ENCODE measurements at regions not wholly inside any gene's neighbourhood (a gene's known extent, or its start where the extent isn't known, plus 50 kb on each side); places are given as distances from the start of the nearest gene placed in this dataset.

- TF ChIP-seq CSRNP2 (CRISPR knock-in tag; conservative IDR thresholded peaks at IDR 0.05; ENCODE audit: low read depth) (no peak), JUN (CRISPR knock-in tag; IDR thresholded peaks at IDR 0.05) (no peak), ZNF382 (CRISPR knock-in tag; IDR thresholded peaks at IDR 0.05; ENCODE audit: borderline replicate concordance) (no peak), HNRNPUL1 (IDR thresholded peaks at IDR 0.05; ENCODE audit: low read depth, low read length) (no peak), JARID2 (CRISPR knock-in tag; IDR thresholded peaks at IDR 0.05; ENCODE audit: insufficient replicate concordance) (no peak), ZNF17 (CRISPR knock-in tag; IDR thresholded peaks at IDR 0.05) (no peak), ARNT2 (CRISPR knock-in tag; IDR thresholded peaks at IDR 0.05; ENCODE audit: low read depth) (no peak), ZBTB21 (CRISPR knock-in tag; IDR thresholded peaks at IDR 0.05) (peak; percentile 80), MXD3 (CRISPR knock-in tag; IDR thresholded peaks at IDR 0.05) (peak; percentile 39; the same call in 1 of the 2 replicates), GRHL1 (CRISPR knock-in tag; conservative IDR thresholded peaks at IDR 0.05) (no peak), RXRB (CRISPR knock-in tag; IDR thresholded peaks at IDR 0.05; ENCODE audit: borderline replicate concordance) (no peak), FOXM1 (CRISPR knock-in tag; IDR thresholded peaks at IDR 0.05) (no peak), ZNF781 (CRISPR knock-in tag; IDR thresholded peaks at IDR 0.05; ENCODE audit: borderline replicate concordance, not compliant biosample characterization) (no peak), HDAC2 (CRISPR knock-in tag; IDR thresholded peaks at IDR 0.05) (no peak), ZNF20 (CRISPR knock-in tag; IDR thresholded peaks at IDR 0.05) (no peak), TEAD3 (CRISPR knock-in tag; optimal IDR thresholded peaks at IDR 0.05; ENCODE audit: borderline replicate concordance) (no peak), ZNF24 (IDR thresholded peaks at IDR 0.05) (no peak), ZNF768 (CRISPR knock-in tag; IDR thresholded peaks at IDR 0.05) (peak; percentile 28; the same call in 1 of the 2 replicates)
- TF ChIP-seq, protein P1, sequence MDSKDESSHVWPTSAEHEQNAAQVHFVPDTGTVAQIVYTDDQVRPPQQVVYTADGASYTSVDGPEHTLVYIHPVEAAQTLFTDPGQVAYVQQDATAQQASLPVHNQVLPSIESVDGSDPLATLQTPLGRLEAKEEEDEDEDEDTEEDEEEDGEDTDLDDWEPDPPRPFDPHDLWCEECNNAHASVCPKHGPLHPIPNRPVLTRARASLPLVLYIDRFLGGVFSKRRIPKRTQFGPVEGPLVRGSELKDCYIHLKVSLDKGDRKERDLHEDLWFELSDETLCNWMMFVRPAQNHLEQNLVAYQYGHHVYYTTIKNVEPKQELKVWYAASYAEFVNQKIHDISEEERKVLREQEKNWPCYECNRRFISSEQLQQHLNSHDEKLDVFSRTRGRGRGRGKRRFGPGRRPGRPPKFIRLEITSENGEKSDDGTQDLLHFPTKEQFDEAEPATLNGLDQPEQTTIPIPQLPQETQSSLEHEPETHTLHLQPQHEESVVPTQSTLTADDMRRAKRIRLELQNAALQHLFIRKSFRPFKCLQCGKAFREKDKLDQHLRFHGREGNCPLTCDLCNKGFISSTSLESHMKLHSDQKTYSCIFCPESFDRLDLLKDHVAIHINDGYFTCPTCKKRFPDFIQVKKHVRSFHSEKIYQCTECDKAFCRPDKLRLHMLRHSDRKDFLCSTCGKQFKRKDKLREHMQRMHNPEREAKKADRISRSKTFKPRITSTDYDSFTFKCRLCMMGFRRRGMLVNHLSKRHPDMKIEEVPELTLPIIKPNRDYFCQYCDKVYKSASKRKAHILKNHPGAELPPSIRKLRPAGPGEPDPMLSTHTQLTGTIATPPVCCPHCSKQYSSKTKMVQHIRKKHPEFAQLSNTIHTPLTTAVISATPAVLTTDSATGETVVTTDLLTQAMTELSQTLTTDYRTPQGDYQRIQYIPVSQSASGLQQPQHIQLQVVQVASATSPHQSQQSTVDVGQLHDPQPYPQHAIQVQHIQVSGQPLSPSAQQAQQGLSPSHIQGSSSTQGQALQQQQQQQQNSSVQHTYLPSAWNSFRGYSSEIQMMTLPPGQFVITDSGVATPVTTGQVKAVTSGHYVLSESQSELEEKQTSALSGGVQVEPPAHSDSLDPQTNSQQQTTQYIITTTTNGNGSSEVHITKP (CRISPR knock-in tag; IDR thresholded peaks at IDR 0.05; ENCODE audit: low read depth) = no peak
- TF ChIP-seq, protein P2, sequence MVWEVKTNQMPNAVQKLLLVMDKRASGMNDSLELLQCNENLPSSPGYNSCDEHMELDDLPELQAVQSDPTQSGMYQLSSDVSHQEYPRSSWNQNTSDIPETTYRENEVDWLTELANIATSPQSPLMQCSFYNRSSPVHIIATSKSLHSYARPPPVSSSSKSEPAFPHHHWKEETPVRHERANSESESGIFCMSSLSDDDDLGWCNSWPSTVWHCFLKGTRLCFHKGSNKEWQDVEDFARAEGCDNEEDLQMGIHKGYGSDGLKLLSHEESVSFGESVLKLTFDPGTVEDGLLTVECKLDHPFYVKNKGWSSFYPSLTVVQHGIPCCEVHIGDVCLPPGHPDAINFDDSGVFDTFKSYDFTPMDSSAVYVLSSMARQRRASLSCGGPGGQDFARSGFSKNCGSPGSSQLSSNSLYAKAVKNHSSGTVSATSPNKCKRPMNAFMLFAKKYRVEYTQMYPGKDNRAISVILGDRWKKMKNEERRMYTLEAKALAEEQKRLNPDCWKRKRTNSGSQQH (CRISPR knock-in tag; IDR thresholded peaks at IDR 0.05; ENCODE audit: low read depth) = no peak
These were observed 94.7 kb downstream of the PPIAL4G start (continued) for GRCh38 chr1:148388260-148389026.
